Epithelial cell of proximal tubule (primary cell): ENCODE measurements at regions not wholly inside any gene's neighbourhood (a gene's known extent, or its start where the extent isn't known, plus 50 kb on each side); places are given as distances from the start of the nearest gene placed in this dataset.

Experiments used
- DNase-seq: peaks from one replicate; pipeline ENCODE4 v3.0.0-alpha.2; 2011; ENCODE audit warnings: low read depth
- H3K4me3 ChIP-seq: 2 replicates; pipeline ENCODE4 v1.5.1; 2011; ENCODE audit warnings: low read depth, mild to moderate bottlenecking, low read length
- TF ChIP-seq, protein P1 (sequence below): conservative IDR thresholded peaks from 2 replicates; pipeline ENCODE4 v1.5.1; 2012; ENCODE audit warnings: low read depth, mild to moderate bottlenecking, low read length

DNA sequence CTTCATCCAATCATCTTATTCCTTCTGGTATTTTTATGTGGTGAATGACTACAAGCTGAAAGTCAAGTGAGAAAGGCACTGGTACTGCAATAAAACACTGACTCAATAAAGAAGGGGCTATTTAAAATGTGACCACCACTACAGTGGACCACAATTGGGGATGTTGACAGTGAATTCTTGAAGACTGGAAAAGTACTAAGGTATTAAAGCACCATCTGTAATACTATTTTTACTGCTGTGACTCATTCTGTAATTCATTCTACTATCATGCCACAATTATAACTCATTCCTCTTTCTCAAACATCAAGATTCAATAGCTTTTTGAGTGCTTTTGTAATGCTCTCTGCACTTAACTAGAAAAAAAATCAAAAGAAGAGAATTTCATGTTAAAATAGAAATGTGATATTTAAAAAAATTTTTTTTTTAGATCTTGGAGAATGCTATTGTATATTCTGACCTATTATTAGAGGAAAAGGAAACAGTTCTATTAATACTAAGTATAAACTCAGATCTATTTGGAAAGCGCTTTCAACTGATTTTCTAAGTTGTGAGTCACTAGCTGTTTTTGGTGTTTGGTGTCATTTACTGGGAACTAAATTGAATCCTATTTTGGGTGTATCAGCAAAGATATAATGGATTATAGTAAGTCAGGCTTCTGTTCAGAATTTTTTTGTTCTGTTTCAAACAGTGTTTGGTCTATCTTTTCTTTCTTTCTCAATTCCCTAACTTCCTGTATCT lies 104.7 kb upstream of the TMEM170B start:
- TF ChIP-seq, protein P1, sequence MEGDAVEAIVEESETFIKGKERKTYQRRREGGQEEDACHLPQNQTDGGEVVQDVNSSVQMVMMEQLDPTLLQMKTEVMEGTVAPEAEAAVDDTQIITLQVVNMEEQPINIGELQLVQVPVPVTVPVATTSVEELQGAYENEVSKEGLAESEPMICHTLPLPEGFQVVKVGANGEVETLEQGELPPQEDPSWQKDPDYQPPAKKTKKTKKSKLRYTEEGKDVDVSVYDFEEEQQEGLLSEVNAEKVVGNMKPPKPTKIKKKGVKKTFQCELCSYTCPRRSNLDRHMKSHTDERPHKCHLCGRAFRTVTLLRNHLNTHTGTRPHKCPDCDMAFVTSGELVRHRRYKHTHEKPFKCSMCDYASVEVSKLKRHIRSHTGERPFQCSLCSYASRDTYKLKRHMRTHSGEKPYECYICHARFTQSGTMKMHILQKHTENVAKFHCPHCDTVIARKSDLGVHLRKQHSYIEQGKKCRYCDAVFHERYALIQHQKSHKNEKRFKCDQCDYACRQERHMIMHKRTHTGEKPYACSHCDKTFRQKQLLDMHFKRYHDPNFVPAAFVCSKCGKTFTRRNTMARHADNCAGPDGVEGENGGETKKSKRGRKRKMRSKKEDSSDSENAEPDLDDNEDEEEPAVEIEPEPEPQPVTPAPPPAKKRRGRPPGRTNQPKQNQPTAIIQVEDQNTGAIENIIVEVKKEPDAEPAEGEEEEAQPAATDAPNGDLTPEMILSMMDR: no peak
- DNase-seq: no peak
- H3K4me3 ChIP-seq: no peak overlapping the region

DNA sequence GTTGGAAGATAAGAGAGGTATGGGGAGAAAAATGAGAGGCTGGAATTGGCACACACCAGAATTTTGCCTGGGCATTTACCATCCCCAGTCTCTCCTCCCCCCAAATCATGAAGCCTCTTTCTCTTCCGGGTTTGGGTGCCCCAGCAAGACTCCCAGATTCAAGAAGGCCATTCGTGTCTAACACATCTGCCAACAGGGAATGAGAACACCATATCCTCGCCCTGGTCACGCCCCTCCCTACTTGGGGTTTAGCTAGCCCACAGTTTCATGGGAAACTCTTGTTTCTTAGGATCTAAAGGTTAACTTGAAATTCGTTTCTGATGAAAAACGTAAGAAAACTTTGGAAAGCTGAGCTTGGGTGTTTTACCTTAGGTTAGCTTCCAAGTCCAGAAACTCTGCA lies 105.5 kb upstream of the TMEM170B start:
- DNase-seq: no peak
- H3K4me3 ChIP-seq: no peak overlapping the region
- TF ChIP-seq, protein P1: no peak

DNA sequence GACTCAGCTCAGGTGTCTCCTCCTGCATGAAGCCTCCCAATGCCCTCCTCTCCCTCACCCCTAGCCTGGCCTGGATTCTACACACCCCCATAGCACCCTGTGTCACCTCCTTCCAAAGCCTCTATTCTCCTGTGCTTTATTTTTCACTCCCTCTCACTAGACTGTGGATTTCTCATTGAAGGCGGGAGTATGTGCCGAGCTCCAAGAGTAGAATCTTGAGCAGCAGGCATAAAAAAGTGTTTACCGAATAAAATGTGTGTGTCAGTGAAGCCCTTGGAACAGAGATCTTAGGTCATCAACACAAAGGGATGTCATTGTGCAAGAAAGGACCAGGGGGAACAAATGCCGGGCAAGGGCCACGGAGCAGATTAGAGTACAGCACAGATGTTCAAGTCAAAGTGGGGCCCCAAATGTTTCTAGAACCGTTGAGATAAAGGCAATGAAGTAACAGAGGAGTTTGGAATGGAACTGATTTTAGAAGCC lies 106.1 kb upstream of the TMEM170B start:
- no peak for DNase-seq
- H3K4me3 ChIP-seq: no peak overlapping the region
- TF ChIP-seq, protein P1: no peak

DNA sequence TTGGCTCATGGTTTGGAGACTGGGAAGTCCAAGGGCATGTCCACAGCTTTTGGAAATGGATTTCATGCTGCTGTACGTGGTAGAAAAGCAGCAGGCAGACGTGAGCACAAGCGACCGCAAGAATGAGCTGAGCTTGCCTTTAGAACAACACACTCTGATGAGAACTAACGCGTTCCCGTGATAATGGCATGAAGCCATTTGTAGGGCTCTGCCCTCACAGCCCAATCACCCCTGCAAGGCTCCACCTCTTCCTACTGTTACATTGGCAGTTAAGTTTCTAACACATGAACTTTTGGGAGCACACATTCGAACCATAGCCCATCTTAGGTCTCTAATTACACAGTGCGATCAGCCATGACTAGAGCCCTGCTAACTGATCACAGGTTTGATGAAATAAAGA lies 107.5 kb upstream of the TMEM170B start:
- H3K4me3 ChIP-seq: no peak overlapping the region
- DNase-seq: peak; percentile 94
- TF ChIP-seq, protein P1: no peak

DNA sequence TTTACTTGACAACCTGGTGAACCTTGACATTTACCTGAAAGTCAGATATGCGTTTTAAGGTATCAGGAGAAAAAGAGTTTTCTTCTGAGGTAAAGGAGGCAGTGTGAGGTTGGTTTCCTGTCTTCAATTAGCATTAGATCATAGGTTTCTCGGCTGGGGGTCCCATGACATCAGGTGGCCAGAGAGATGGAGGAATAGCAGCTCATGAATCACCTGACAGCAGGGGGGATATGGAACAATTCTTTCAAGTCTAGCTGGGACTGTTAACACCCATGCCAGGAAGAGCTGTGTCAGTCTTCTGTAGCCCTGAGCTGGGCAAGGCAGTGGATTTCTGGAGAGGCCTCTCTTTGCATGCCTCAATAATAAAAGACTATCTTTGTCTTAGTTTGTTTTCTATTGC lies 108.0 kb upstream of the TMEM170B start:
- no peak overlapping the region for H3K4me3 ChIP-seq
- peak; percentile 74 for DNase-seq

DNA sequence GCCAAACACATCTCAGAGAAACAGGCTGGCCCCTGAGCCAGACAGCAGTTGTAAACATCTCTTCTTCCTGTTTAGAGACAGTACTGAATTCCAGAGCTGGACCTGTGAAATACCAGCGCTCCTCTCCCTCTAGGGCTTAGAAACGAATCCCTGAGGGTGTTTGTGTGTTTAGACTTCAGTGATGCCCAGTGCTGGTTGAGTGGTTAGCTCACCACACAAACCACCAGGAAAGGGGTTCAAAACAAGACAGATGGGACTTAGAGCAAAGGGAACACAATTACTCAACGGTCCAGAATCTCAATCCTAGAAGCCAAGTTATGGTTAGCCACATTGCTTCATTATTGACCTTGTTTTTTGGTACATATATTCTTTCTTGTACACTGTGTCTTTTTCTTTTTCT lies 108.7 kb upstream of the TMEM170B start:
- no peak overlapping the region for H3K4me3 ChIP-seq
- TF ChIP-seq, protein P1: no peak
- DNase-seq: peak; percentile 99

More for the DNA sequence above, 108.0 kb upstream of the TMEM170B start:
- TF ChIP-seq, protein P1: no peak

DNA sequence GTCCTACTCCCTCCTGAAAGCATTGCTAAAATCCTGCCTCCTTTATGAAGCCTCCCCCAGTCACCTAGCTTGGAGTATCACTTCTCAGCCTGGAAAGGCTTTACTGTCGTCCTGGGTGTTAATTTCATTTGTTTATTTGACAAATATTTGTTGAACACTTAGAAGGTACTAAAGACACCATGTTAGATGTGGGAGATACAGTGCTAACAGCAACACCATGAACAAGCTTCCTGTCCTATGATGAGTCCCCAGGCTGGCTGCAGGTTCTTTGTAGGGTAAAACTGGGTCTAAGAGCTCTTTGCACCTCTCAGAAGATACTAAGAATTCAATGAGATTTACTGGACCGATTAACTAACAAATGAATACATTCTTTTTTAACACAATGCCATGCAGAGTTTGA lies 109.2 kb upstream of the TMEM170B start:
- DNase-seq: no peak
- TF ChIP-seq, protein P1: no peak
- H3K4me3 ChIP-seq: no peak overlapping the region
